ENCODE measurements at regions not wholly inside any gene's neighbourhood (a gene's known extent, or its start where the extent isn't known, plus 50 kb on each side); places are given as distances from the start of the nearest gene placed in this dataset.

DNA sequence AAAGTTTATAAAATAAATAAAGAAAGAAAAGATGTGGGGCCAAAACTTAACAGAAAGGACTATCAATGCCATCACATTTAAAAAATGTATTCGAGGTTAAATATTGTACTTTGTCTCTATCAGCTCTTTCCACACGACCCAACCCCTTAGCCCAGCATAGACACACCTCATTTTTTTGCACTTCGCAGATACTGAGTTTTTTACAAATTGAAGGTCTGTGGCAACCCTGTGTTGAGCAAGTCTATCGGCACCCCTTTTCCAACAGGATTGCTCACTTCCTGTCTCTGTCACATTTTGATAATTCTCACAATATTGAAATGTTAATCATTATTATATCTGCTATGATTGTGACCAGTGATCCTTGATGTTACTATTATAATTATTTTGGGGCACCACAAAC, 151.6 kb upstream of the TBX20 start:
- no peak overlapping the region for H3K4me3 ChIP-seq (ENCODE audit: low read depth, low read length)
- no peak for DNase-seq (ENCODE audit: low read depth)

DNA sequence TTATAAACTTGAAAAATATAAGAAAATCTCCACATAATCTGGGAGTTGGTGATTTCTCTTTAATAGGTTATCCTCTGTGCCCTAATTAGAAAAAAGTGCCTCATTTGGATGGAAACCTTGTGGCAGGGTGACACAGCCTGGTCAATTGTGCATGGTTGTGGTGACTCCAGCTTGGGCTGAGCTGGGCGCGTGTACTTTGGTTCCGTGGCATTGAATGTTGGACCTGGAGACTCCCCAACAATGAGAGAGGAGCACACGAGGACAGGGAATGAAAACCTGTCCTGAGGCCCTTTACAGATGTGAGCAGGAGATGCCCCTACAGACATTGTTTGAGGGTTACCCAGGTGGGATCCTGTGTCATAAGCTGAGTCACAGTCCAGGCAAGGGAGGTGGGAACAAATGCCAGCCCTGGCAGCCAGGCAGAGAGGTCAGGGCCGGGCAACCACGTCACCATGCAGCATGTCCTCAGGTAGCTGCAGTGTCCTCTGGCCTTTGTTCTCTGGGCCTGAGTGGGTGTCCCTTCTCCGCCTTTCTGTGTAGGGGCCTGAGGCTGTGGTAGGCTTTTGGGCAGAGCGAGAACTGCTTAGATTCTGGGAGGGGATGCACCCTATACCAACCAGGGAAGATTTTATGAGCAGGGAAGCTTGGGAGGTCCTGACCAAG, 147.4 kb upstream of the TBX20 start:
- no peak for DNase-seq (ENCODE audit: low read depth)
- no peak overlapping the region for H3K4me3 ChIP-seq (ENCODE audit: low read depth, low read length)
- TF ChIP-seq CTCF (conservative IDR thresholded peaks at IDR 0.05; ENCODE audit: low read depth, low read length): no peak

More for the DNA sequence above, 151.6 kb upstream of the TBX20 start:
- no peak for TF ChIP-seq CTCF (conservative IDR thresholded peaks at IDR 0.05; ENCODE audit: low read depth, low read length)

GRCh38 chr7:35399840-35400239, 145.9 kb upstream of the TBX20 start:
- no peak overlapping the region for H3K4me3 ChIP-seq (ENCODE audit: low read depth, low read length)
- DNase-seq (ENCODE audit: low read depth): no peak
- no peak for TF ChIP-seq CTCF (conservative IDR thresholded peaks at IDR 0.05; ENCODE audit: low read depth, low read length)

DNA sequence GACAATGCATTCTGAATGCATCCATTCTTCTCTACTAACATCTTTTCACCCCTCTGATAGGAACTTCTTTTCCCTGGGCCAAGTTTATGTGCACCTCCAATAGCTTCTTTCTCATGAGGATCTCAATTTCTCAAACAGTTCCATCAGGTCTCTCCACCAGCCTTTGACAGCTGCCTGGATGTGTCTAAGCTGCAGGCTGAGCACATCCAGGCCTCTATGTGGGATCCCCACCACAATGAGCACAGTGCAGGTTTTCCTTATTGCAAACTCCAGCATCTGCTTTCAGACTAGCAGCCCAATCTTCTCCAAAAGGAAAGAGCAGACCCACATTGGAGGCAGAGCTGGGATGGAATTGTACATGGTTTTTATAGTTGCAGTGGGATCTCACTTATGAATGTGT, 145.3 kb upstream of the TBX20 start:
- DNase-seq (ENCODE audit: low read depth): no peak
- no peak overlapping the region for H3K4me3 ChIP-seq (ENCODE audit: low read depth, low read length)
- no peak for TF ChIP-seq CTCF (conservative IDR thresholded peaks at IDR 0.05; ENCODE audit: low read depth, low read length)

- H3K4me3 ChIP-seq (ENCODE audit: low read depth, low read length): no peak overlapping the region
- DNase-seq (ENCODE audit: low read depth): no peak
- TF ChIP-seq CTCF (conservative IDR thresholded peaks at IDR 0.05; ENCODE audit: low read depth, low read length): no peak
Observed at GRCh38 chr7:35398518-35398917, 144.6 kb upstream of the TBX20 start.

DNA sequence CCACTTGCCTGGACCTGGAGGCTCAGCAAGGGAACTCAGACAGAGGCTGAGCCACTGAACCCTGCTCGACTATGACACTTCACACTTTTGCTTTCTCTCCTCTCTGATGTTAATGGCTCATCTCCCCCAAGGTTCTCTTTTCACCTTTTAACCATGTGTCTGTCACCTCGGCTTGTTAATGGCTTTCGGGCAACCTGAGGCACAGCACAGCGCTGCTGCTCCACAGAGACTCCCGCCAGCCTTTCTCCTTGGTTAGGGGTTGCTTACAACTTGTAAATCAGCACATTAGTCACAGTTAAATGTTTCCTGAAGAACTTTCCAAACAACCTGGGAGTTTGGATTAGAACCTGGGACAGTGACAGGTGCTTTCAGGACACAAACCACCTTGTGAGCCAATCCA, 136.2 kb upstream of the TBX20 start:
- no peak overlapping the region for H3K4me3 ChIP-seq (ENCODE audit: low read depth, low read length)
- no peak for DNase-seq (ENCODE audit: low read depth)
- TF ChIP-seq CTCF (conservative IDR thresholded peaks at IDR 0.05; ENCODE audit: low read depth, low read length): no peak

DNA sequence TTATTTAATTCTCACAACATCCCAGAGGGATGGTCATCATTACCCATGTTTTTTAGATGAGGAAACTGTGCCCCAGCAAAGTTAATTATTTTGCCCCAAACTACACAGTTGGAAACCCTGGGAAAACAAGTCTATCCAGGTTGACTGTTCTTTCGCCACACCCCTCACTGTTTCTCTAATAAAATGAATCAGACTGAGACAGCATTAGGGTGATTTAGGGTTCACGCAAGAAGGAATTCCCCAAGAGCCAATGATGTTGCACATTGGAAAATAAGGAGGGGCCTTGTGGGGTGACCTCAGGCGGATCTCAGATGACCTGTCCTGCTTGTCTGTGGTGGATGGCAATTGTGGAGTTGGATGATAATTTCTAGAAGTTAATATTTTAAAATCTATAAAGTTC, 135.7 kb upstream of the TBX20 start:
- TF ChIP-seq CTCF (conservative IDR thresholded peaks at IDR 0.05; ENCODE audit: low read depth, low read length): no peak
- no peak overlapping the region for H3K4me3 ChIP-seq (ENCODE audit: low read depth, low read length)
- DNase-seq (ENCODE audit: low read depth): no peak
